ENCODE measurements at regions not wholly inside any gene's neighbourhood (a gene's known extent, or its start where the extent isn't known, plus 50 kb on each side); places are given as distances from the start of the nearest gene placed in this dataset.
"Not testable (repeated sequence)": the region's sequence is repeated elsewhere in the genome, so short reads cannot be mapped to it uniquely, and the experiment has no call there.

DNA sequence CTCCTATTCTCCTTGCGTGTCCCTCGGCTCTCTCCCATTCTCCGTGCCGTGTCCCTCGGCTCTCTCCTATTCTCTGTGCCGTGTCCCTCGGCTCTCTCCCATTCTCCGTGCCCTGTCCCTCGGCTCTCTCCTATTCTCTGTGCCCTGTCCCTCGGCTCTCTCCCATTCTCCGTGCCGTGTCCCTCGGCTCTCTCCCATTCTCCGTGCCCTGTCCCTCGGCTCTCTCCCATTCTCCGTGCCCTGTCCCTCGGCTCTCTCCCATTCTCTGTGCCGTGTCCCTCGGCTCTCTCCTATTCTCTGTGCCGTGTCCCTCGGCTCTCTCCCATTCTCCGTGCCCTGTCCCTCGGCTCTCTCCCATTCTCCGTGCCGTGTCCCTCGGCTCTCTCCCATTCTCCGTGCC lies 94.1 kb upstream of the FRG1 start:
- TF ChIP-seq, protein P1, sequence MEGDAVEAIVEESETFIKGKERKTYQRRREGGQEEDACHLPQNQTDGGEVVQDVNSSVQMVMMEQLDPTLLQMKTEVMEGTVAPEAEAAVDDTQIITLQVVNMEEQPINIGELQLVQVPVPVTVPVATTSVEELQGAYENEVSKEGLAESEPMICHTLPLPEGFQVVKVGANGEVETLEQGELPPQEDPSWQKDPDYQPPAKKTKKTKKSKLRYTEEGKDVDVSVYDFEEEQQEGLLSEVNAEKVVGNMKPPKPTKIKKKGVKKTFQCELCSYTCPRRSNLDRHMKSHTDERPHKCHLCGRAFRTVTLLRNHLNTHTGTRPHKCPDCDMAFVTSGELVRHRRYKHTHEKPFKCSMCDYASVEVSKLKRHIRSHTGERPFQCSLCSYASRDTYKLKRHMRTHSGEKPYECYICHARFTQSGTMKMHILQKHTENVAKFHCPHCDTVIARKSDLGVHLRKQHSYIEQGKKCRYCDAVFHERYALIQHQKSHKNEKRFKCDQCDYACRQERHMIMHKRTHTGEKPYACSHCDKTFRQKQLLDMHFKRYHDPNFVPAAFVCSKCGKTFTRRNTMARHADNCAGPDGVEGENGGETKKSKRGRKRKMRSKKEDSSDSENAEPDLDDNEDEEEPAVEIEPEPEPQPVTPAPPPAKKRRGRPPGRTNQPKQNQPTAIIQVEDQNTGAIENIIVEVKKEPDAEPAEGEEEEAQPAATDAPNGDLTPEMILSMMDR (conservative IDR thresholded peaks at IDR 0.05; ENCODE audit: low read depth, low read length) = not testable (repeated sequence)
- TF ChIP-seq POLR2A, SMC3, CEBPB, RFX5, FOS, BHLHE40 (IDR thresholded peaks at IDR 0.05; ENCODE audit: low read depth, low read length): not testable (repeated sequence)

Measured in IMR-90 (cell line).